Activated CD8-positive, alpha-beta memory T cell treated with anti-CD3 and anti-CD28 coated beads for 48 hours (primary cell): ENCODE measurements at regions not wholly inside any gene's neighbourhood (a gene's known extent, or its start where the extent isn't known, plus 50 kb on each side); places are given as distances from the start of the nearest gene placed in this dataset.
"Not testable (repeated sequence)": the region's sequence is repeated elsewhere in the genome, so short reads cannot be mapped to it uniquely, and the experiment has no call there.

Source experiments
- DNase-seq, 3 experiments: peaks; one replicate each; pipeline ENCODE4 v3.0.0-alpha.2; 2020; ENCODE audit warnings: low read depth in 2 of 3, low spot score in 2 of 3

GRCh38 chr3:11739706-11740105 lies 96.0 kb upstream of the VGLL4 start:
- no peak for DNase-seq

GRCh38 chr3:11739123-11739522 lies 95.4 kb upstream of the VGLL4 start:
- DNase-seq = no peak

GRCh38 chr3:11737742-11738141 lies 94.0 kb upstream of the VGLL4 start:
- no peak for DNase-seq

DNA sequence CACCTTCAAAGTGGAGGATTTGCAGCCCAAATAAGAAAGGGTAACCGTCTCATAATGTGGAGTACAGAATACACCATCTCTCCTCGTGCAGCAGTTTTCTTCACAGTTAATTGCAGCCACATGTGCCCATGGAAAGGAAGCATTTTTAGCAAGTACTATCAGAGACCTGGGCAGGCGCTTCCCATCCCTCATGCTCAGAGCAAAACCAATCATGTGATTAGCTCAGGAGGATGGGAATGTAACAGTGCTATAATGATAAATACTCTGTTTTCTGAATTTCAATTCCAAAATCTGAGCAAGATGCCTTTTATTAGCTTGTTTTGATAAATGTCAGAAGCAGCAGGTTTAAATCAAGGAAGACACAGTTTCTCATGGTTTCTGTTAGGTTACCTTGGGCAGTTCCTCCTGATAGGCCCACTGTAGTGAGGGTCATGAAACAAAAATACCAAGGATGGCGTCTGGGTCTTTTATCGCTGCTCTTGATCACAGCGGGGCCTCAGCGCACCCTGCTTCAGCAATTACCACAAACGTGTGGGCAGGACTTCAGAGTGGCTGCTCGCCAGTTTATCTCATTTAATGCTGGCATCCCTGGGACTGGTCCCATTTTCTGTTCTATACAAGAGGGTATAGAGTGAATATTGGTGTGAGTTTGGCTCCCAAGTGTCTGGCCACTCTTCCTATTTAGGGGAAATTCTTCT lies 92.6 kb upstream of the VGLL4 start:
- DNase-seq = no peak

GRCh38 chr3:11735638-11736037 lies 91.9 kb upstream of the VGLL4 start:
- DNase-seq = no peak

- DNase-seq = not testable (repeated sequence)
These were observed 91.4 kb upstream of the VGLL4 start for GRCh38 chr3:11735111-11735510.

- no peak for DNase-seq
These were observed 90.2 kb upstream of the VGLL4 start for GRCh38 chr3:11733914-11734313.

GRCh38 chr3:11727207-11727606 lies 83.5 kb upstream of the VGLL4 start:
- DNase-seq = no peak

GRCh38 chr3:11726146-11726545 lies 82.4 kb upstream of the VGLL4 start:
- no peak for DNase-seq

- not testable (repeated sequence) for DNase-seq
These were observed 81.6 kb upstream of the VGLL4 start for GRCh38 chr3:11725340-11725641.

DNA sequence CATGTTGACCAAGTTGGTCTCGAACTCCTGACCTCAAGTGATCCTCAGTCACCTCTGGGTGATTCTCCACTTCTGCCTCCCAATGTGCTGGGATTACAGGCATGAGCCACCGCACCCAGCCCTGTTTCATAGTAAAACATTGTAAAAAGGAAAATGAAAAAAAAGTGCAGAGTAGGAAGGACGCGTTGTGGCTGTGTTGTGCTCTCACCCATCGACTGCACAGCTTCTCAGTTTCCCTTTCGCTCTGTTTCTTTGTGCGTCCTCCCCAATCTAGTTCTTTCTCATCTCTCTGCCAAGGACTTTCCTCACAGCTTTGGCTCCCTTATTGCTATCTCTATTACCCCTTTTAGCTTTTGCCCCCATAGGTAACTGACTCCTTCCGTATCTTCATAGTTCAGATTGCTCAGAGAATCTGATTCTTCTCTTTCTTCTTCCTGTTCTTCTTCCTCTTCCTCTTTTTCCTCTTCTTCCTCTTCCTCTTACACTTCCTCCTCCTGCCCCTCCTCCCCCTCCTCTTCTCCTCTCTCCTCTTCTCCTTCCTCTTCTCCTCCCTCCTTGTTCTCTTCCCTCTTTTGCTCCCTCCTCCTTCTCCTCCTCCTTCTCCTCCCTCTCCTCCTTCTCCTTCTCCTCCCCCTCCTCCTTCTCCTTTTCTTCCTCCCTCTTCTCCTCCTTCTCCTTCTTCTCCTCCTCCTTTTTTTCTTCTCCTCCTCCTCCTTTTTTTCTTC lies 81.1 kb upstream of the VGLL4 start:
- no peak for DNase-seq

DNA sequence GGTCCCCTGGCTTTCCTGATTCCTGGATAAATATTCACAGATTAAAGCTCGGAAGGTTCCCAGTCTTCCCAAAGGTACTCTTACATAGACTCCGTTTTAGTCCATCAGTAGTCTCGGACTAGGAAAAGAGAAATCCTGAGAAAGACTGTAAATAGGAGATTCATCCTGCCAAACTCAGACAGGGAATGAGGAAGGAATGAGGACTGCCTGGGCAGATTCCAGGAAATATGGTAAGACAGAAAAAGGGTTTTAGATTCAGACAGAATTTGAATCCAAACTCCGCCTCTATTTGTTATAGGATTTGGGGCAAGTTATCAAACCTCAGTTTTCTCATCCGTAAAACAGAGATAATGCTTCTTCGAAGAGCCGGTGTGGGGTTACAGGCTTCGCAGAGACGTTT lies 77.8 kb upstream of the VGLL4 start:
- DNase-seq = no peak

GRCh38 chr3:11720917-11721411 lies 77.2 kb upstream of the VGLL4 start:
- DNase-seq = no peak

GRCh38 chr3:11720304-11720898 lies 76.7 kb upstream of the VGLL4 start:
- peak in 2 of 3 experiments; percentile 13 to 21 for DNase-seq

- DNase-seq = peak in 2 of 3 experiments; percentile 16 to 43
These were observed 75.9 kb upstream of the VGLL4 start for GRCh38 chr3:11719406-11720303.

DNA sequence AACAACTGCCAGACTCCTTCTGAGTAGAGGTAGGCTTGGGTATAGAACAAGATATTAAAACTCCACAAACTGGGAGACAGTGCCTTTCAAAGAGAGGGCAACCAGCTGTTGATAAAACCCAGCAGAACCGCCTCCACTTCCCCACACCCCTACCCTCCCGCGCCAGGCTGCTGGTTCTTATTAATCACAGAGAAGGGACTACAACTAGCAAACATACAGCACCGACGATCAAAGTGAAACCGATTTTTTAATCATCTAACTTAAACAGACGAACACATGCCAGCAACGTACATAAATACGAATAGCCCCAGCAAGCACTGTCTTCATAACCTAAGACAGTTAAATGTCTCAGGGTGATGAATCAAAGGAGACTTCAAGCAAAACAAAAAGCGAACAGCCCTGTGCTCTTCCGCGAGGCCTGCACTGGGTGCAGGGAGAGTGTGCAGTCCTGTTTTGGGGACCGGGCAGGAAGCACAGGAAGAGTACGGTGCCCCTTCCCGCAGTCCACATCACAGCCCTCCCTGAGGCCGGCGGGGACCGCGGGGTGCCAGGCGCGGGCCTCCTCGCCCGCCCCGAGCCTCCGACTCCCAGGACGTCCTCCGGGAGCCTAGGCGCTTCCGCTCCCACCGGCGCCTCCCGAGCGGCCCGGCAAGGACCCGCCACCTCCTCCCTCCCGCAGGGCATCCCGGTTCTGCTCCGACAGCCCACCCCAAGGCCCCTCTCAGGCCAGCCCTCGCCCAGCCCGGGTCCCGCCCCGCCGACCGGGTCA lies 75.1 kb upstream of the VGLL4 start:
- peak in 1 of 3 experiments; percentile 18 for DNase-seq

GRCh38 chr3:11717768-11718636 lies 74.3 kb upstream of the VGLL4 start:
- DNase-seq = no peak

GRCh38 chr3:11717301-11717700 lies 73.6 kb upstream of the VGLL4 start:
- DNase-seq = no peak

DNA sequence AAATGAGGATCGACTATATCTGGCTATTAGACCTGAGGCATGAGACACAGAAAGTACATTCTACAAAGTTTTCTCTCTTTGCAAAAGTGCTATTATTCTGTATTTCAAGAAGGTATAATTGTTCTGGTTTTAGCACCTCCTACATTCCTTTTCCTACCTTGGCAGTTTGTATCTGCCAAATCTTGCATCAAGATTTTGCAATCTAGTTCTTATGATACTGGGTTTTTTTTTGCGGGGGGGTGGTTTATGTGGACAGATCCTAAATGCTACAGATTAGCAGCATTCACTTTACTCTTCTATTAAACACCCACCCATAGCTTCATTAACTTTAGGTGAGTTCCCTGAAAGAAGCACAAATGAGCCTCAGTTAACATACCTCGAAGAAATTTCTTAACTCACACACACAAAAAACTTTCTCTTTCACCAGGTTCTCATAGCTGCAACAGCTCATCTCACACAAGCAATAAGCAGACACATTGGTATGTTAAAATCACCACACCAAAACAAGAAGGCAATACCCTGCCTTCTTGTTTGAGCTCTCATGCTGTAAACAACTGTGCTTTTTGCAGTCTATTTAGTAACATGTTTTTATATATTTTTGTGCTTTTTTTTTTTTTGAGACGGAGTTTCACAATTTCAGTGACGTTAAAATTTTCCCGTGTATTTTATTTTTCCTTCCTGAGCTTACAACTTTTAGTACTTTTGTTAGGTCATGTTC lies 73.0 kb upstream of the VGLL4 start:
- no peak for DNase-seq
